CD4-positive, alpha-beta T cell treated with Interleukin-6 for 4 hours (primary cell): ENCODE measurements at regions not wholly inside any gene's neighbourhood (a gene's known extent, or its start where the extent isn't known, plus 50 kb on each side); places are given as distances from the start of the nearest gene placed in this dataset.

Experiments
- DNase-seq: peaks from one replicate; pipeline ENCODE4 v3.0.0-alpha.2; 2020; ENCODE audit warnings: mixed read lengths

DNA sequence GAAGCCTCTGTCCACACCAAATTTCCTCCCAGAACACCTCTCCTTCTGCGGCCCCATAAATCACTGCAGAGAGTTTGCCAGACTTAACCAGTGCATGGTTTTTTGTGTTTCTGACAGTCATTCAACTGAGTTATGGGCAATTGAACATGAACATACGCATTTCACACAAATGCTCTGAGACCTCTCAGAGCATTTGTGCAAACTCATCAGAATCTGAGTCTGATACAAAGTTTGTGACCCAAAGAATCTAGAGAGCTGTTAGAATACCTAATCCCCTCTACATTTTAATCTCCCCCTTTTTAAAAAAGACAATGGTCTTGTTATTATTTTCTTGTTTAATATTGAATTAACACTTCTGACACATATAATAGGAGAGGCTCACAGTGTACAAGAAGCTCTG, 416.9 kb upstream of the SMARCA2 start:
- DNase-seq: no peak

DNA sequence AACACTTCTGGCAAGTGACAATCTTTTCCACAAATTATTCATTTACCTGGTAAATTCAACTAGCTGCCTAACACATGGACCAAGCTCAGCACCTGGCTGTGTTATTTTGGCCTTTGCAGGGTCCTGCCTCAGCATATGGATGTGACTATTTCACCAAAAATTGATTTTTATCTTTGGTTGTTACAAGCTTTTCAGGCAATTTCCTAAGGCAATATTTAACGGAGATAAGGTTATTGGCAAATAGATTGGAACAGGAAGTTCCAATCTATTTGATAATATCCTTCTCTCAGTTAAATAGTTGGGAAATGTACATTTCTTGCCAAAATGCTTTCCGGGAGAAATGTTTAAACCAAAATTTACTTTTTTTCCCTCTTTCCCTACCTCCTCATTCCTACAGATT, 415.2 kb upstream of the SMARCA2 start:
- no peak for DNase-seq

DNA sequence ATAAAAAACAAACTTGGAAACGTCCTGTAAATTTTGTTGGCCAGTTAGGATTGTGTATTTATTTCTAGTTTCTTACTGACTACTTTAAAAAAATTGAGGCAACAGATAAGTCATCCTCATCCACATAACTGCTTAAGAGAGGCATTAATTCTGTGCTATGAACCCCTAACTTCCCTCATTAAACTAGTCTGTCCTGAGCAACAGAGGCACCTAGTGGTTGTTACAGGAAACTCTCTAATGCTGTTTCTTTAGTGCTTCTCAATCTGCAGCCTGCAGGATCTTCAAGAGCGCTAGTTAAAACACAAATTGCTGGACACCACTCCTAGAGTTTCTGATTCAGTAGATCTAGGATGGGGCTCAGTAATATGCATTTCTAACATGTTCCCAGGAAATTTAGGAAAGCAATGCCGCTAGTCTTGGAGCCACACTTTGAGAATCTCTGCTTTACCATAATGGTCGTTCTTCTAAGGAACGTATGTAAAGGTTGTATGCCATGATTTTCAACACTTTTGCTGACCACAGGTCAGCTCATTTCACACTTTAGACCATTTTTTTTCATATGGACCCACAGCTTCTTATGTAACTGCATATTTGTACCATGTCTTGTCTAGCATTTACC, 410.1 kb upstream of the SMARCA2 start:
- DNase-seq: no peak

- no peak for DNase-seq
Measured at GRCh38 chr9:1606253-1606652, 408.9 kb upstream of the SMARCA2 start.

GRCh38 chr9:1612886-1613285, 402.3 kb upstream of the SMARCA2 start:
- no peak for DNase-seq

DNA sequence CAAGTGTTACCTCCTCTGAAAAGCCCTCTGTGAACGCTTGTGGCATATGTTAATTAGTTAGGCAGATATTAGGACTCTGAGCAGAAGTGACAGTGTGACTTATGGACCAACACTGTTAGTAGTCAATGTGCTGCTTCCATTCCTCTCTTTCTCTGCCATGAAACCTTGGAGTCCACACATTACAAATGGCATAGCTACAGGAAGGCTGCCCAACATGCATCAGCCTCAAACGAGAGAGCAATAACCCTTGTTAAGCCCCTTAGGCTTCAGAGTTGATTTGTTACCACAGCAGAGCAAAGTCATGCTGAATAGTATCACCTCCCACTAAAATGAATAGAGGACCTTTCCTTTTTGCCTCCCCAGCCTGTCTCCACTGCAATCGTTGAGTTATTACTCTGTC, 397.7 kb upstream of the SMARCA2 start:
- no peak for DNase-seq

DNA sequence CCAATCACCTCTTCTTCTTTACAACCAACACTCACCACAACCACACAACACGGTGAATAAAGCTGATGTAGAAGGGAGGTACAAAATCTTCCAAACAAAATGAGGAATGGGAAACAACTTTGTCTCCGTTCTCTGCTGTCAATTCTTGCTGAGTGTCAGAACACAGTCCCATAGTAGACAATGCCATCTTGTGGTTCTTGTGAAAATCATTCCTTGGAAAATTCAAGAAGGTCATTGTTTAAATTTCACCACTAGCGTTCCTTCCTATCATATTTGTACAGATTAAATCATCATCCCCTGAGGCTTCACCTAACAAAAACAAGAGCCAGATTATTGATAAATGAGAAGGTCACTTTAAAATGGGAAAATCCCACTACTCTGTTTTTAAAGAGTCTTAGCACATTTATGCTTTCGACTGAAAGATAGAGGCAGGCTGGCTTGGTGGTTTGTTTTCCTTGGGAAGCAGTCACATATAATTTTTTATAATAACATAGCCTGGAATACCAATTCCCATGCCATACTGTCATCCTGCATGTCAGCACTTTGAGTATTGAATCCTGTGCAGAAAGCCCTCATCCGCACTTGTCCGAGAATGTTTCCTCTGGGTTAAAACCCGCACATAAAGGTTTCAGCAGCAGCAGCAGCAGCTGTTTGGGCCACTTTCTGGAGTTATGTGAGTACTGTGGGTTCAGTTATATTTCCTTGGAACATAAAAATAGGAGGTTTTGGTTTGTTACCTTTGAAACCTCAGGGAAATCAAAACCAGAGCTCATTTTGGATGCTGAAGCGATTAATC, 395.0 kb upstream of the SMARCA2 start:
- no peak for DNase-seq

GRCh38 chr9:1637401-1637800, 377.7 kb upstream of the SMARCA2 start:
- DNase-seq: no peak

GRCh38 chr9:1639166-1639565, 376.0 kb upstream of the SMARCA2 start:
- DNase-seq: no peak

DNA sequence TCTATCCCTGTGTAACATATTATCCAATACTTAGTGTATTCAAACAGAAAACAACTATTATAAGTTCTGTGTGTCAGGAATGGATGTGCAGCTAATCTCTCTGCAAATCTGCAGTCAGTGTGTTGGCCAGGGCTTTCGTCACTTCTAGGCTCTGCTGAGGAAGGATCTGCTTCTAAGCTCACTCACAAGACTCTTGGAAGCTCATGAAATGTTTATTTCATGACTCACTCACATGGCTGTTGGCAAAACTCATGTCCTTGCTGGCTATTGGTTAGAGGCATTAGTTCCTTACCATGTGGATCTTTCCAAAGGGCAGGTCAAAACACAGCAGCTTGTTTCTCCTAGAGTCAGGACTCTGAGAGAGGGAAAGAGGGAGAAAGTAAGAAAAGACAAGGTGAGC, 367.4 kb upstream of the SMARCA2 start:
- DNase-seq: no peak

- no peak for DNase-seq
Measured at GRCh38 chr9:1653282-1653681, 361.9 kb upstream of the SMARCA2 start.

DNA sequence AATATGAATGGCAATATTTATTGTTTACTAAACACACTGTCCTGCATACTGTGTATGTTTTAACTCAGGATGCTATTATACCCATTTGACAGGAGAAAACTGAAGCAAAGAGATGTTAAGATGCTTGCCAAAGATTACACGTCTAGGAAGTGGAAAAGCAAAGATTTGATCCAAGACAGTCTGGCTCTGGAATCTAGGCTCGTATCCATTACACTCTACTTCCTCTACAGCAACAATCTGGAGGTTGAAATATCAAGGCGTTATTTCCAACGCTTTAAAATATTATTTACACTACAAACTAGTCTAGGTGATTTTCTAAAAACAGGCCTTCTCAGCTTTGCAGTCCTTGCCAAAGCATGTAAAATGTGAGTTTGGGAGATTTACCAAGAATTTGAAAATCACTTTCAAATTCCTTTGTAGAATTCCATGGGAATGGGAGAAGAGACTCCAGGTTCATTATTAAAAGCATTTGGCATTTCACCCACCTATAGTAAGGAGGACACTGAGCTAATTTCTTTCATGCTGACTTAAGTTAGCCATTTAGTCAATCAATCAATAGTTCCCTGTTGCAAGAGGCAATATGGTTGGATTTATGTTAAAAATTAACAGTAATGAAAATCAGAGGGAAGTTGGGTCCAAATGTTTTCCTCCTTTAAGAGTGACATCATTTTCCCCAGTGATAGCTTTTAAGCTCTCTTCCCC, 356.3 kb upstream of the SMARCA2 start:
- no peak for DNase-seq

GRCh38 chr9:1659363-1659690, 355.8 kb upstream of the SMARCA2 start:
- DNase-seq: no peak

- no peak for DNase-seq
Measured at GRCh38 chr9:1668441-1668840, 346.7 kb upstream of the SMARCA2 start.

DNA sequence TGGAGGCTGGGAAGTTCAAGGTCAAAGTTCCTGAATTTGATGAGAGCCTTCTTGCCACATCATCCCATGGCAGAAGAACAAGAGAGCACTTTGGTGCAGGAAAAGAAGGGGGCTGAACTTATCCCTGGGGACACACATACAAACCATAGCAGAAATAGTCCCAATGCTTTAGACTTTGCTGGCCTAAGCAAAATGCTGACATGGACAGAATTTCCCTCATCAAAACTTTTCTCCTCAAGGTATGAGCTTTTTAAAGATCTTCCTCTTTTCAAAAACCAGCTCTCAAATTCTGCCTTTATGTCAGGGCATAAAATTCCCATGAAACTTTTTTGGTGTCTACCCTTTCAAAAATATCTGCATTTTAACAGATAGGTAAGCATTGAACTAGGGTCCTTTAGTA, 341.8 kb upstream of the SMARCA2 start:
- no peak for DNase-seq

DNA sequence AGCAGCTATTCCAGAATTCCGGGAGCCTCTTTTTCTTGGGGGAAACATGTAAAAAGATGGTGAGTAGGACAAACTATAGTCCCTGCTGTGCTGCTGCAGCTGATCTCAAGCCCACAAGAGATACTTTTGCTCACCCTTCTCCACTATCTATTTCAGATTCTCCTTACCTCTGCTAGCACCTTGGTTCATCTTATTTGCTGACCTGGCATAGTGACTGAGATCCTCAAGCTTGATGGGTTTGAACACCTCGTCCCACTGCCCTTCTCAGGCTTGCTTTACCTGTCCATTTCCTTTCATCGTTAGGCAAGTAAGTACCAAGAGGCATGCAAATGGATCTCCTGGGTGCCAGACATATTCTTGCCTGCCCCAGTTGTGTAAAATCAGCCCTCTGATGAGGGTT, 338.4 kb upstream of the SMARCA2 start:
- no peak for DNase-seq

- no peak for DNase-seq
Measured at GRCh38 chr9:1683951-1684350, 331.2 kb upstream of the SMARCA2 start.

DNA sequence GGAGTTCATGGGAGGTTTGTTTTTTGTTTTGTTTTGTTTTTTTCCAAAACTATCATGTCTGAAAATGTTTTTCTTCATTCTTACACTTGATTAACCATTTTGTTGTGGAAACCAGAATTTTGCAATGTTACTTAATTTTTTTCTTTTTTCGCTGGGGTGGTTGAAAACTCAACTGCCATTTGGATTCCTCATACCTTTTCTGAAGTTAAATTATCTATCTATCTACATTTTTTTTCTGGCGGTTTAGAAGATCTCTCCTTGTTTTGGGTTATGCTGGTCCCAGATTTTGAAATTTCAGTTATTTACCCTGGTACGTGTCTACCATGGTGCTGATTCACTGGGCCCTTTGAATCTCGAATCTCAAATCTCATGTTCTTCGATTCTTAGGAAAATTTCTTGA, 316.2 kb upstream of the SMARCA2 start:
- no peak for DNase-seq

DNA sequence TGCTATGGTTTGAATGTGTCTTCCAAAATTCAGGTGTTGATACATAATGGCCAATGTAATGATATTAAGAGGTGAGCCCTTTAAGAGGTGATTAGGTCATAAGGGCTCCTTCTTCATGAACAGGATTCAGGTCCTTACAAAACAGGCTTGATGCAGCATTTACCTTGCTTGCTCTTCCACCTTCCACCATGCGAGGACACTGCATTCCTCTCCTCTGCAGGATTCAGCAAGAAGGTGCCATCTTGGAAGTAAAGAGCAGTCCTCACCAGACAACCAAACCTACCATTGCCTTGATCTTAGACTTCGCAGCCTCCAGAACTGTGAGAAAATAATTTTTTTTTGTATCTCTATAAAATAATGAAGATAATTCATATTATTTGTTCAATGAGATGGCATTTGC, 314.0 kb upstream of the SMARCA2 start:
- no peak for DNase-seq

DNA sequence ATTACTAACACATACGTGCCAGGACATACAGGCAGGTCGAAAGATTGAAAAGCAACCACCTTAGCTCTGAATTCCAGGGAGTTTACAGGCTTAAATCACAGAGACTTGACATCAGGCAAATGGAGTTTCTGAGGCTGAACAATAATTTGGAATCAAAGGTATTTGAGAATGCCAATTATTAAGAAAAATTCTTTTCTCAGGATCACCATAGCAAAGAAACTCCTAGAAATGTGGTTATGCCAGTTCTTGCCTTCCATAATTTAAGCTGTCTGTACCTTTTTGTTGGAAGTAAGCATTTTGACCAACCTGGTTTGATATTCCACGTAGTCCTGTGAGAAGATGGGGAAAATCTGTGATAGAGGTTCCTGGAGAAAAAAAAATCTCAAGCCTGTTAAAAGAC, 312.4 kb upstream of the SMARCA2 start:
- no peak for DNase-seq

DNA sequence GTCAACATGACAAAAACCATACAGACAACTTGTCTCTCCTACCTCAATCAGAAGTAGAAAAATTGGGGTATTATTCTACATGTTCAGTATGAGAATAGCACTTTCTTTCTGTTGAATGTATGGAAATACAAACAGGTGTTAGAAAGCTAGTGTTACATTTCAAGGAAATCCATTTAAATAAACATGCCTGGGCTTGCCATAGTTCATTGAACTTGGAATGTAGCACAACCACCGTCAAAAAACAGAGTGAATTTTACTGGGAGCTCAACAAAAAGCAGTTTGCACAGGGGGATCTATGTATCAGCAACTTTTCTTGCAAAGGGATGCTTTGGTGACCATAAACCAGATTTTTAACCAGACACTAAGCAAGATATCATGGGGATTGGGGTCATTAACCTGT, 307.9 kb upstream of the SMARCA2 start:
- DNase-seq: no peak

DNA sequence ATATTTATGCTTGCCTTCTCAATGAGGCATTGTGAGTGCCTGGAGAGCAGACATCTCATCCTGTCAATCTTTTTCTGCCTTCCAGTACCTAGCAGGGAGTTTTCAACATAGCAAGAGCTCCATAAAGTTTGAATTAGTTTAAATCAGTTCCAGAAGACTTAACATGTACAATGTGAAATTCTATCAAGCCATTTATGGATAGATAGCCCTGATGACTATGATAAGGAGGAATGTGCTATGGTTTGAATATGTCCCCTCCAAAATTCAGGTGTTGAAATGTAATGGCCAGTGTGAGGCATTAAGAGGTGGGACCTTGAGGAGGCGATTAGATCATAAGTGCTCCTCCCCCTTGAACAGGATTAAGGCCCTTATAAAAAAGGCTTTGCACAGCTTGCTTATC, 306.9 kb upstream of the SMARCA2 start:
- no peak for DNase-seq

DNA sequence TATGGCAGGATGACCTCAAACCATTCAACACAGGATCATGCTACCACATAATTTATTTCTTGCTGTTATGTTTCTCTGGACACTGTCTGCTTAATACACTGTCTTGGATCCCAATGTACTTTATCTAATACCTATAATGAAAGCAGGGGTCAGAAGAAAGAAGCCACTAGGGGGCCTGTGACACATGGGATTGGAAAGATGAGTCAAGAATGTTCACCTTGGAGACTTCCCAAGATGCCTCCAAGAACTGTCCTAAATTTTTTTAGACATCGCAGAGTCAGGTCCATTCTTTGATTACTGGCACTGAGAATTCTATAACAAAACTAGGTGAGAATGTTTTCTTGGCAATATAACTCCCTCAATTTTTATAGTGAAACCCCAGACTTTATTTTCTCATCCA, 305.8 kb upstream of the SMARCA2 start:
- DNase-seq: peak; percentile 7

DNA sequence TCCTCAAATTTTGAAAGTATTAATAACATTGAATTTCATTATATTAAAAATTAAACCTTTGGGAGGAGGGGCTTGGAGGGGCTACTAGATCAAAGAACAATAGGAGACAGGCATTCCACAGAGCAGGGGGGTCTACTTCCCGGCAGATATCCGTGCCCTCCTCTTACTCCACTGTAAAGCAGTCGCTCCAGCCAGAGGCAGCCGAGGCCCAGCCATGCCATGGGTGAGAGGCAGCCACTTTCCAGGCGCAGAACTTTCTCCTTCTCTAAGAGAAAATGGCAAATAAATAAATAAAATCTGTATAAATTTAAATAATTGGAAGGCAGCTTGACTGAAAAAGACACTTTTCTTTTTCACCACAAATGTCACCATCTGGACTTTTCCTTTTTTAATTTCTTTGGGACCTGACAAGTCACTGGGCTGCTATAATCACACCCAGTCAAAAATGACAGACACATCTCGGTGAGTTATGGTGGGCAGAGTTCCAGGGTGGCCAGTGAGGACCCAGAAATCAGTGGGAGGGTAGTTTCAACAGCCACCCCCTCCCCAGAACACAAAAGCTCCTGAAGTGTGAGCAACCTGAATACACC, 302.2 kb upstream of the SMARCA2 start:
- DNase-seq: no peak
